ENCODE measurements at regions not wholly inside any gene's neighbourhood (a gene's known extent, or its start where the extent isn't known, plus 50 kb on each side); places are given as distances from the start of the nearest gene placed in this dataset.
A peak's percentile ranks its signal among the peaks of the same experiment; 100 is the strongest.

GRCh38 chr3:195001961-195002861 is 268.7 kb downstream of the XXYLT1 start:
- DNase-seq: peak; percentile 11

- DNase-seq: no peak
Measured at GRCh38 chr3:195003006-195003892, 267.7 kb downstream of the XXYLT1 start.

- no peak for DNase-seq
Measured at GRCh38 chr3:195003893-195004289, 267.1 kb downstream of the XXYLT1 start.

GRCh38 chr3:195004512-195005250 is 266.3 kb downstream of the XXYLT1 start:
- no peak for DNase-seq

- DNase-seq: no peak
Measured at GRCh38 chr3:195005251-195005620, 265.7 kb downstream of the XXYLT1 start.

GRCh38 chr3:195005759-195006510 is 265.0 kb downstream of the XXYLT1 start:
- DNase-seq: no peak

- DNase-seq: no peak
Measured at GRCh38 chr3:195007151-195007550, 263.8 kb downstream of the XXYLT1 start.

- no peak for DNase-seq
Measured at GRCh38 chr3:195007766-195008165, 263.2 kb downstream of the XXYLT1 start.

GRCh38 chr3:195008816-195009215 is 262.1 kb downstream of the XXYLT1 start:
- DNase-seq: no peak

- no peak for DNase-seq
Measured at GRCh38 chr3:195009616-195010015, 261.3 kb downstream of the XXYLT1 start.

- no peak for DNase-seq
Measured at GRCh38 chr3:195010551-195011100, 260.3 kb downstream of the XXYLT1 start.

- no peak for DNase-seq
Measured at GRCh38 chr3:195011231-195011834, 259.6 kb downstream of the XXYLT1 start.

GRCh38 chr3:195012100-195012499 is 258.9 kb downstream of the XXYLT1 start:
- DNase-seq: no peak

GRCh38 chr3:195012571-195012970 is 258.4 kb downstream of the XXYLT1 start:
- no peak for DNase-seq

GRCh38 chr3:195013411-195014361 is 257.3 kb downstream of the XXYLT1 start:
- no peak for DNase-seq

- DNase-seq: no peak
Measured at GRCh38 chr3:195015021-195015420, 255.9 kb downstream of the XXYLT1 start.

GRCh38 chr3:195017151-195017550 is 253.8 kb downstream of the XXYLT1 start:
- no peak for DNase-seq

Measured in stimulated activated CD4-positive, alpha-beta T cell treated with anti-CD3 and anti-CD28 coated beads, Interleukin-4, amount 100 ng/mL, for 1 hour (primary cell).